ENCODE measurements at regions not wholly inside any gene's neighbourhood (a gene's known extent, or its start where the extent isn't known, plus 50 kb on each side); places are given as distances from the start of the nearest gene placed in this dataset.

DNA sequence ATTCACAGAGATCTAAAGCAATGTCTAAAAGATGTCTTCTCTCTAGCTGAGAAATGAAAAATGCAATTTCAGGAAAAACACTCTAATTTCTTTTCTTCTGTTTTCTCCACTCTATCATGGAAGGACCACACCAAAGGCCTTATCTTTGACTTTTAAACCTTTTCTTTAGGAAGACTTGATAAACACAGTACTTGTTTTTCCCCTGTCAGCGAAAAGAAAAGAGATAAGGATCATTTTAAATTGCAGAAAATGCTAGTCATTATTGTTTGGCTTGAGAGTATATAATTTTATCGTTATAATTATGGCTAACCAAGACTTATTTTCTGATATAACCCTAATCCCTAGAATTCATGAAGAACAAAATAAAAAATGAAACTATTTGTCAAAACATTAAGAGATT lies 462.4 kb upstream of the API5 start:
- TF ChIP-seq, protein P1, sequence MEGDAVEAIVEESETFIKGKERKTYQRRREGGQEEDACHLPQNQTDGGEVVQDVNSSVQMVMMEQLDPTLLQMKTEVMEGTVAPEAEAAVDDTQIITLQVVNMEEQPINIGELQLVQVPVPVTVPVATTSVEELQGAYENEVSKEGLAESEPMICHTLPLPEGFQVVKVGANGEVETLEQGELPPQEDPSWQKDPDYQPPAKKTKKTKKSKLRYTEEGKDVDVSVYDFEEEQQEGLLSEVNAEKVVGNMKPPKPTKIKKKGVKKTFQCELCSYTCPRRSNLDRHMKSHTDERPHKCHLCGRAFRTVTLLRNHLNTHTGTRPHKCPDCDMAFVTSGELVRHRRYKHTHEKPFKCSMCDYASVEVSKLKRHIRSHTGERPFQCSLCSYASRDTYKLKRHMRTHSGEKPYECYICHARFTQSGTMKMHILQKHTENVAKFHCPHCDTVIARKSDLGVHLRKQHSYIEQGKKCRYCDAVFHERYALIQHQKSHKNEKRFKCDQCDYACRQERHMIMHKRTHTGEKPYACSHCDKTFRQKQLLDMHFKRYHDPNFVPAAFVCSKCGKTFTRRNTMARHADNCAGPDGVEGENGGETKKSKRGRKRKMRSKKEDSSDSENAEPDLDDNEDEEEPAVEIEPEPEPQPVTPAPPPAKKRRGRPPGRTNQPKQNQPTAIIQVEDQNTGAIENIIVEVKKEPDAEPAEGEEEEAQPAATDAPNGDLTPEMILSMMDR (conservative IDR thresholded peaks at IDR 0.05 in 1 of 2, IDR thresholded peaks at IDR 0.05 in 1 of 2; ENCODE audit: extremely low read depth in 1 of 2, insufficient read depth in 1 of 2, low read depth in 1 of 2, low read length in 2 of 2): no peak
- TF ChIP-seq EZH2 (IDR thresholded peaks at IDR 0.05; ENCODE audit: borderline replicate concordance, low read length): no peak
